HTR-8/SVneo (cell line): ENCODE measurements at regions not wholly inside any gene's neighbourhood (a gene's known extent, or its start where the extent isn't known, plus 50 kb on each side); places are given as distances from the start of the nearest gene placed in this dataset.

ENCODE experiments used
- DNase-seq: peaks from one replicate; pipeline ENCODE4 v3.0.0; 2011; ENCODE audit warnings: low spot score, mixed read lengths; ENCODE audit not compliant: insufficient read length
- FAIRE-seq: peaks from 2 replicates; lab custom pipeline; 2011; peaks lifted over from hg19 to GRCh38; lab: Jason Lieb, UNC

DNA sequence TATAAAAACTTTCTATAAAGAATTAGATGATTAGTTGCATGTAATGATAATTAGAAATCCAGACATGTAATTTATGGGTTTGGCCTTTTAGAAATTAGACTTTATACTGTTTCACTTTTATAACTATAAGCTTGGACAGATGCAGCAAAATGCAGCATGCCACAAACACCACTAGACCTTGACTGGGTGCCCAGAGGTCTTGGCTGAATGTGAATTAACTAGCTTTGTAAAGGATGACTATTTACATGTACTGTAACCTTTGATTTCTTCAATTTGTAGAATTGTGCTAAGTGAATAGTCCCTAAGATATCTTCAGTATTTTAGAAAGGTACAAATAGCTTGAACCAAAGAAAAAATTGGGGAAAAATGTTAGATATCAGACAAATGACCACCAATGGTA is 2168.1 kb downstream of the MAT2B start:
- DNase-seq: no peak
- FAIRE-seq: no peak

DNA sequence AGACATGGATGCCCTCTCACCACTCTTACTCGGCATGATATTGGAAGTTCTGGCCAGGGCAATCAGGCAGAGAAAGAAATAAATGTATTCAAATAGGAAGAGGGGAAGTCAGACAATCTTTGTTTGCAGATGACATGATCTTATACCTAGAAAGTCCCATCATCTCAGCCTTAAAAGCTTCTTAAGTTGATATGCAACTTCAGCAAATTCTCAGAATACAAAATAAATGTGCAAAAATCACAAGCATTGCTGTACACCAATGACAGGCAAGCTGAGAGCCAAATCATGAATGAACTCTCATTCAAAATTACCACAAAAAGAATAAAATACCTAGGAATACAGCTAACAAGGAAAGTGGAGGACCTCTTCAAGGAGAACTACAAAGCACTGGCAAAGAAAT is 2190.4 kb downstream of the MAT2B start:
- FAIRE-seq (no peak), DNase-seq (no peak)

GRCh38 chr5:165705960-165706359 is 2200.5 kb downstream of the MAT2B start:
- DNase-seq (no peak), FAIRE-seq (no peak)

DNA sequence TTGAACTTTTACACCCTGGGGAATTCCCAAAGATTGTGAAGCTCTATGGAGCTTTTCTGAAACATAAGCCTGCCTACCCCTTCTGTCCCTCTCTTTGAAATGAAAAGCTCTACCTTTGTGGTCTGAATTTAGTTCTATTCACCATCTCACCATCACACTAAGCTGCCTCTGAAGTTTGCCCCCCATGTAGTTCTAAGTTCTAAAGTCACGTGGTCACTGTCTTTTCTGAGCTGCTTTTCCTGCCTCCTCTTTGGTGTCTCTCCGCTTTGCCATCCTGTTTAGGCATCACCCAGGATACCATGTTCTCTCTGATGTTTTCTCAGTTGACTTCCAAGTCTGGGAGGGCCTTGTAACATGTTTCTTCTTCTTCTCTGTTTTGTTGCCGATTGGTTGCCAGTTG is 2206.6 kb downstream of the MAT2B start:
- no peak for DNase-seq
- no peak for FAIRE-seq

DNA sequence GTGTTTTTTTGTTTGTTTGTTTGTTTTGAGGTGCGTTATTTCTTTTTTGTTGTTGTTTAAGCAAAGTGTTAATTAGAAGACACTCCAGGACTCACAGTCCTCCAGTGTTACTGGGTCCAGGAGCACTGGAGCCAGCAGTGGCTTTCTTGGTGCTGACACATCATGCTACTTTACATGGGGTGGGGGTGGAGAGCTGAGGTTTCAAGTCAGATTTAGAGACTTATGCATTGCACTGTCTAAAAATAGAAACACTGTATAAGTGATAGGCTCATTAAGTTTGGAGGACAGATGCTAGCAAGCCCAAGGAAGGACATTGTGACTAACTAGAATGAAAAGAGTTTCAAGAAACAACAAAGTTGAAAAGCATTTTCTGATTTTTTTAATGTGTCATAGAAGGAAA is 2209.2 kb downstream of the MAT2B start:
- no peak for FAIRE-seq

GRCh38 chr5:165720901-165721300 is 2215.5 kb downstream of the MAT2B start:
- no peak for FAIRE-seq

More for the DNA sequence above, 2209.2 kb downstream of the MAT2B start:
- DNase-seq: no peak

GRCh38 chr5:165722401-165722800 is 2217.0 kb downstream of the MAT2B start:
- FAIRE-seq: no peak
- DNase-seq: no peak

More at GRCh38 chr5:165720901-165721300, 2215.5 kb downstream of the MAT2B start:
- DNase-seq: no peak

DNA sequence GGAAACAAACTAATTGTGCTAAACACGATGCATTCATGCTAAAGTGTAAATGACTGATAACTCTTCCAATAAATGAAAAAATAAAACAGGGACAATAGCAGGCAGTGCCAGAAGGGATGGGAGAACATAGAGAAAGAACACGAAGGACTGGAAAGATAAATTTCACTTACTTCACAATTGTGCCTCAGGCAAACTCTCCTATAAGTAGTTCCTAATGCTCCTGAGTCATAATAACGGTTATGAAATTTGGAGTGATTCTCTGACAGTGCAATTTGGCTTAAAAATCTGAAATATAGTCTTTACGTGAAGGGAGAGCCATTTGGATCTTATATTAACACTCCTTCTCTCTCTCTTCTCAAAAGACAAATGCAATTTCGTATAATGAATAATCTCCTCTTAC is 2218.5 kb downstream of the MAT2B start:
- no peak for FAIRE-seq

DNA sequence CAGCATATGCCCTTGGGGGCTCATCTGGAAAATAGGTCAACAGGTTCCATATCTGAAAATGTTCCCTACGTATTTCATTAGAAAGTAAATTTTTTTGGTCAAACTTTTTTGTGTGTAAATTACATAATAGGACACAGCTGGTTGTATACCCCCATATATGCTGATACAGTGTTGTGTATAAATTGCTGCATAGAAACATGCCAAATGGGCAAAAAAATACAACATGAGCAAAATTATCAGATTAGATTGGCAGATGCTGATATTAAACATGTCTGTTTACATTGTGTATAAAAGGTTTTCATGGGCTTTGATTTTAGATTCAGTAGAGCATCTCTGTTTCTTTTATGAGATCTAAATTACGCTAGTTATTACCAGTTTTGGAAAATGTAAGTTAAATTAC is 2223.0 kb downstream of the MAT2B start:
- FAIRE-seq (no peak), DNase-seq (no peak)

More for the DNA sequence above, 2218.5 kb downstream of the MAT2B start:
- no peak for DNase-seq

GRCh38 chr5:165735388-165735787 is 2230.0 kb downstream of the MAT2B start:
- no peak for DNase-seq
- no peak for FAIRE-seq

DNA sequence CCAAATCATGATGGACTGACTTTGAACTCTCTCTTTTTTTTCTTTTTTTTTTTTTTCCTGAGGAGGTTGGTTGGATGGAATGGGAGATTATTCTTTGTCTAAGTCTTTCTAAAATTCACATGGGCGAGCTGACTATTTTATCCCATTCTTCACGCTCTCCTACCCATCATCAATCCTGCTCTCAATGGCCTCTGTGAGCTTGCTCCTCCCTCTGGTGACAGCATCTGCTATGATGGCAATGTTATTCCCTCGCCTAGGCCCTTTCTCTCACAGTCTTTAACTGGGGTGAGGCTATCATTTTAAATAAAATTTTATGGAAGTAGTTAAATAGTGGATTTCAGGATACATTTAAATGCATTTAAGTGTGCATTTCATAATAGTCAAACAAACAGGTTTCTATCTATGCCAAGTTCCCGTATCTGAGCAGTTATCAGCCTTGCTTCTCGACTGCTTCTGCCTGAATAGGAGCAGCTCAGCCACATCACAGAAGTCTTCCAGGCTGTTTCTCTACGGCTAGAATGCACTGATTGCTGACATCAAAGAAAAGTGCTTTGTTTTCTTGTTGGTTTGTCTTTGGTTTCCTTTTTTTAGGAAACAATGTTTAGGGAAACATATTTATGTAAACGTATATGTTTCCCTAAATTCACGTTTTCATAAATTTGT is 2233.8 kb downstream of the MAT2B start:
- DNase-seq: no peak
- no peak for FAIRE-seq

DNA sequence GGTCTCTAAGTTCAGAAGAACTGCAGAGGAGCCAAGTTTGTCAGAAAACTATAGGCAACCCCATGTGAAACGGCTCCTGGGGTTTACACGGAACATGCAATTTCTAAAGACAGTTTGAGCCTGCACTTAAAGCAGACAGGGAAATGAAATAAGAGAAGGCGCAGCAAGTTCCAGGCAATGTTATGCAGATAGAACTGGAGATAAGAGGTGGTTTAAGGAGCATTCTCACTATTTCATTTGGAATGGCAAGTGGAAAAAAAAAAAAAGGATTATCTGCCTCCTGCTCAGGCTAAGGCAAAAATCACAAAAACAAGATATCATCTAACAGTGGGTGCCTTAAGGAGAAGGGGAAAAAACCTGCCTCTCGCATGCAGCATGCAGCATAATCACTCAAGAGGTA is 2252.4 kb downstream of the MAT2B start:
- no peak for DNase-seq

DNA sequence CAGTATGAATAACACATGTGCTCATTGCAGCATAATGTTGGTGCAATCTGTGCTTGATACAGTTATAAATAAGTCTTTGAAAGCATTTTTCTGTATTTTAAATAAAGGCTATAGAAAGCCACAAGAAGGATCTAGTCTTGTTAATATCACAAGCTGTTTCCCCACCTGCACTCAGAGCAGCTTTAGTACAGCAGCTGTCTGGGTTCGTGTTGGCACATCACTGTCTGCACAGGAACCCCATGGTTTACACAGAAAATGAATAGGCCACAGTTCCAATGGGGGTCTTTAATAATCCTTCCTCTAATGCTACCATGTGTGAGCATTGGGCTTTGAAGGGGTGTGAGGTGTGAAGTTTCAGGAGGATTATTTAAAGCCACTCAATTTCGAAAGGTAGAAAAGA is 2269.7 kb downstream of the MAT2B start:
- no peak for DNase-seq

More for the DNA sequence above, 2252.4 kb downstream of the MAT2B start:
- no peak for FAIRE-seq

DNA sequence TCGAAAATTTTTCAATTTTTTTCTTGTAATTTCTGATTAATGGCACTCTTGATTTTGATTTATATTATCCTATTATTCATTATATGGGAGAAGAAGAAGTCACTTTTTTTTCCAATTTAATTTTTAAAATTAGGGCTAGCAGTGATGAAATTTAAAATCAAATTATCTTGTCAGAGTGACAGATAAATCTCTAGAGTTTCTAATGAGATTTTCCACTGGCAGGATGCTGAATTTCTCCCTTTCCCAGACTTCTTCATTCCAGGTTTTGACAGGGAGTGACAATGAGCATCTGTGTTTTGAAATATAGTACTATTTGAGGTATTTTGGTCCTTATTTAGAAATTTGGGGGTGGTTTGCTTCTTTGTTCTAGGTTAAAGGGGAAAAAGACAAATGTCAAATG is 2274.1 kb downstream of the MAT2B start:
- DNase-seq: no peak
- FAIRE-seq: no peak

More for the DNA sequence above, 2269.7 kb downstream of the MAT2B start:
- FAIRE-seq: no peak

DNA sequence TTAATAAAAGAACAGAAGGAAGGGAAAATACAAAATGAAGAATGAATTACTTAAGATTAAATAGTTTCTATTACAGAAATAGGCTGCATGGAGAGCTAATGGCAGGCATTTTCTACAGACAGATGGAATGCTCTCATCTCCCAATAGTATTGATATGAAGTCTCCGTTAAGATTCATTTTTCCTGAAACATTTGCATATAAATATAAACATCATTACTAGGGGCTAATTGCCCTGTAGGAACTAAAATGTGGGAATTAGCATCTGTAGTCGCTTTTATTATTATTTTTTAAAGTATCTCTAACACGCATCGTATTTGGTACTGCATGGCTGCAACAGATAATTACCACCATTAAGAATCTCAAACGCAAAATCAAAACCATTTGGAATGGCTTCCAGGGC is 2275.5 kb downstream of the MAT2B start:
- FAIRE-seq (no peak), DNase-seq (no peak)

DNA sequence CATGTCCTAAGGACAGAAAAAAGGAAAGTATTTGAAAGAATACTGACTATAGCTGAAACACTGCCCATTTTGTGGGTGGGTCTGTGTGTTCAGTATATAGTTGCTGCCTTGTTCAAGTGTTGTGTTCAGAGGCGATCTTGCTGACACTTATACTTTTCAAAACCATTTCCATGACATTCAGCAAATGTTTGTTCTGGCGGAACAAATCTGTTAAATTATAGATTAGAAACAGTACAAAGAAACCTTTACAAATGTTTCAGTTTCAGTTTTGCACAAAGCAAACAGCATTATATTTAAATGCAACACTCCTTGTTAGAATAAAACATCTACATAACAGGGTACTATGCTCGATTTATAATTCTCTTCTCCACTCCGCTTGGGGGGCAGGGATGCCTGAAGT is 2276.3 kb downstream of the MAT2B start:
- no peak for FAIRE-seq
- DNase-seq: no peak

GRCh38 chr5:165783024-165783423 is 2277.6 kb downstream of the MAT2B start:
- no peak for DNase-seq
- FAIRE-seq: no peak

GRCh38 chr5:165786073-165786472 is 2280.7 kb downstream of the MAT2B start:
- DNase-seq: no peak
- FAIRE-seq: no peak

- DNase-seq: no peak
- FAIRE-seq: no peak
Measured at GRCh38 chr5:165795073-165795472, 2289.7 kb downstream of the MAT2B start.

GRCh38 chr5:165805756-165806155 is 2300.3 kb downstream of the MAT2B start:
- FAIRE-seq (no peak), DNase-seq (no peak)

DNA sequence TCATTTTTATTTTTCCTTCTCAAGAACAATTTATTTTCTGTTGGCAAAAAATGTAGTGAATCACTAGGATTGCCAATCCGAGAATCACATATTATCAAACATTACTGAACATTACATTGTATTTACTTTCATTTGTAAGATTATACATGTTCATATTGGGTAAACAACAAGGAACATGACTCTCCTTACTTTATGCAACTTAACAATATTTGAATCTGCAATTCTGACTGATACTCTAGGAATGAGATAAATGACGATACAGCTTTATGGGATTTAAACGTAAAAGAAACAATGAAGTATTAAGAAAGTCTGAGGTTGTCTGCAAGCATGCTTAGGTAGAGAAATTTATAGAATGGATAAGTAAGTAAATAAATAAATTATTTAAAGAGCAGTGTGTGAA is 2302.9 kb downstream of the MAT2B start:
- FAIRE-seq (no peak), DNase-seq (no peak)

DNA sequence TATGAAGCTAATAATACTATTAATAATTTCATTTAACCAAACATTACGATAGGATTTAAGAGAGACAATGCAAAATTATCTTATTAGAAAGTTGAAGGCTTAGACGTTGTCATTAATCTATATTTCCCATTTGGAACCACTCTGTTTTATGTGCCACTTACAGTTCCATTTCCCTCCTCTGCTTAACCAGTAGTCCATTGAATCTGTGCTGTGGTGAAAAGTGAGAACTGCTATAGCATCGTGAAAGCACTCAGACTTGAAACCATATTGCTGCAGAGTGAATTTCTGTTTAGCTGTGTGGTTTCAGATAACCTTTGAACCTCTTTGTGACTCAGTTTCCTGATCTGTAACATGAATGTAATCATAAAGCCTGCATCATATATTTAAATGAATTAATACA is 2304.5 kb downstream of the MAT2B start:
- FAIRE-seq: no peak
- no peak for DNase-seq
